GM12878 (cell line): ENCODE measurements at regions not wholly inside any gene's neighbourhood (a gene's known extent, or its start where the extent isn't known, plus 50 kb on each side); places are given as distances from the start of the nearest gene placed in this dataset.

Source experiments
- ATAC-seq: fragments of 200-7000 bp; cut with Tn5 transposase; 3 replicates; pipeline ENCODE4 v1.9.1; 2020; ENCODE audit warnings: mild to moderate bottlenecking, moderate library complexity
- BruUV-seq: library from RNA; stranded (reverse); fragments of 400-500 nt; replicated peaks from 2 replicates; lab custom pipeline; 2021; lab: Mats Ljungman, UMichigan
- CTCF ChIA-PET: fragments of 300-600 bp; sonication (Branson Sonifier 250); formaldehyde crosslinking; extraction: SDS; loops from one replicate; lab custom pipeline; 2021; ENCODE audit warnings: inconsistent platforms; lab: Yijun Ruan, JAX
- POLR2A ChIA-PET: fragments of 350-600 bp; formaldehyde crosslinking; extraction: SDS; loops from one replicate; lab custom pipeline; 2021; ENCODE audit warnings: inconsistent platforms; lab: Charles Lee
- RAD21 ChIA-PET: fragments of 300-600 bp; sonication (Branson Sonifier 250); formaldehyde crosslinking; loops from one replicate; lab custom pipeline; 2023; ENCODE audit warnings: antibody characterized with exemption; ENCODE audit not compliant: unreplicated experiment; lab: Charles Lee
- SMC1A ChIA-PET: fragments of 300-600 bp; sonication (Branson Sonifier 250); formaldehyde crosslinking; loops from one replicate; lab custom pipeline; 2023; ENCODE audit not compliant: unreplicated experiment, uncharacterized antibody; lab: Charles Lee
- DNase-seq: peaks from one replicate; pipeline ENCODE4 v3.0.0-alpha.2; 2011; ENCODE audit warnings: low read depth, low spot score
- FAIRE-seq: peaks from 3 replicates; lab custom pipeline; 2011; peaks lifted over from hg19 to GRCh38; lab: Jason Lieb, UNC
- H2AFZ ChIP-seq: 2 replicates; pipeline ENCODE4 v1.6.0; 2011; ENCODE audit warnings: low read depth, low read length, control low read depth; ENCODE audit not compliant: control insufficient read depth
- H3K27ac ChIP-seq: 2 replicates; pipeline ENCODE4 v1.5.1; 2011; ENCODE audit warnings: control low read depth; ENCODE audit not compliant: control insufficient read depth, insufficient read depth
- H3K27me3 ChIP-seq, 2 experiments: replicated peaks in 1 of 2; 2 replicates each; pipeline versions ENCODE4 v1.6.0 to v1.6.1; 2011; ENCODE audit warnings: low read length in 1 of 2; ENCODE audit not compliant: control insufficient read depth in 2 of 2, insufficient read depth in 2 of 2
- H3K36me3 ChIP-seq, 2 experiments: 2 replicates each; pipeline ENCODE4 v1.5.1; 2011; ENCODE audit warnings: low read length in 1 of 2; ENCODE audit not compliant: control insufficient read depth in 2 of 2, insufficient read depth in 2 of 2
- H3K4me1 ChIP-seq: 2 replicates; pipeline ENCODE4 v1.6.1; 2011; ENCODE audit warnings: mild to moderate bottlenecking, low read length, moderate library complexity, mixed read lengths; ENCODE audit not compliant: control insufficient read depth, insufficient read depth
- H3K4me2 ChIP-seq: 2 replicates; pipeline ENCODE4 v1.6.0; 2011; ENCODE audit warnings: control low read depth; ENCODE audit not compliant: control insufficient read depth, insufficient read depth
- H3K4me3 ChIP-seq: fragments of 200-600 bp; sonication (generic); 2 replicates; pipeline ENCODE4 v1.5.1; 2016
- H3K79me2 ChIP-seq: 2 replicates; pipeline ENCODE4 v1.6.0; 2011; ENCODE audit warnings: low read length; ENCODE audit not compliant: control insufficient read depth, insufficient read depth
- H3K9ac ChIP-seq: 2 replicates; pipeline ENCODE4 v1.8.0; 2011; ENCODE audit warnings: low read length, control low read depth, mixed read lengths; ENCODE audit not compliant: control insufficient read depth, insufficient read depth
- H3K9me3 ChIP-seq: replicated peaks from 3 replicates; pipeline ENCODE4 v1.5.1; 2011; ENCODE audit warnings: mild to moderate bottlenecking, low read length; ENCODE audit not compliant: control insufficient read depth, insufficient read depth
- H4K20me1 ChIP-seq: 2 replicates; pipeline ENCODE4 v1.6.0; 2011; ENCODE audit not compliant: control insufficient read depth, insufficient read depth
- ASH2L ChIP-seq: fragments of 300-600, 200-600 bp; sonication (generic); IDR thresholded peaks from 2 replicates; pipeline ENCODE4 v1.6.1; 2017; ENCODE audit warnings: low read depth, mild to moderate bottlenecking, borderline replicate concordance
- ATF7 ChIP-seq: fragments of 450-650 bp; IDR thresholded peaks from 2 replicates; pipeline ENCODE4 v1.6.1; 2016; ENCODE audit warnings: low read depth, mild to moderate bottlenecking
- BRCA1 ChIP-seq: IDR thresholded peaks from 2 replicates; pipeline ENCODE4 v1.6.1; 2011; ENCODE audit warnings: low read depth, low read length, improper control_type of control experiment
- LARP7 ChIP-seq: fragments of 450-650 bp; IDR thresholded peaks from 2 replicates; pipeline ENCODE4 v1.6.1; 2017; ENCODE audit warnings: mild to moderate bottlenecking
- MTA3 ChIP-seq: IDR thresholded peaks from 2 replicates; pipeline ENCODE4 v1.6.1; 2012; ENCODE audit warnings: low read length, inconsistent platforms, borderline replicate concordance
- POU2F2 ChIP-seq: IDR thresholded peaks from 3 replicates; pipeline ENCODE4 v1.6.1; 2011; ENCODE audit warnings: low read depth, mild to moderate bottlenecking, low read length, borderline replicate concordance
- ZNF274 ChIP-seq: IDR thresholded peaks from one replicate; pipeline ENCODE4 v1.8.0; 2011; ENCODE audit not compliant: insufficient read length, insufficient read depth
- WGBS: methylation state at CpG from one replicate; pipeline ENCODE4 v1.1.6; 2016; ENCODE audit warnings: low lambda C conversion rate; ENCODE audit not compliant: insufficient replicate concordance, insufficient coverage; ENCODE audit errors: missing lambda C conversion rate; 5-methylcytosine and 5-hydroxymethylcytosine counted together
- in situ Hi-C: fragments of 300-500 bp; cut with MboI; formaldehyde crosslinking; loops from 9 replicates; pipeline ENCODE4 v1.14.3; 2018; ENCODE audit warnings: mixed read lengths
- intact Hi-C: fragments of 100-400 bp; cut with micrococcal nuclease; formaldehyde crosslinking; loops from one replicate; pipeline ENCODE4 v1.14.2; 2022; ENCODE audit not compliant: unreplicated experiment
- TF ChIP-seq, protein P1 (sequence below): fragments of 450-650 bp; IDR thresholded peaks from 2 replicates; pipeline ENCODE4 v1.6.1; 2017; ENCODE audit warnings: mild to moderate bottlenecking, moderate library complexity
- TF ChIP-seq, protein P2 (sequence below): IDR thresholded peaks from 2 replicates; pipeline ENCODE4 v1.6.1; 2012; ENCODE audit warnings: improper control_type of control experiment, low read depth, low read length; ENCODE audit not compliant: insufficient replicate concordance
- TF ChIP-seq, protein P3 (sequence below): fragments of 450-650 bp; IDR thresholded peaks from 2 replicates; pipeline ENCODE4 v1.6.1; 2018; ENCODE audit warnings: borderline replicate concordance, mild to moderate bottlenecking; ENCODE audit not compliant: partially characterized antibody

GRCh38 chr19:29320086-29320485, 107.1 kb upstream of the UQCRFS1 start (continued):
- TF ChIP-seq LARP7 = no peak
- TF ChIP-seq, protein P1, sequence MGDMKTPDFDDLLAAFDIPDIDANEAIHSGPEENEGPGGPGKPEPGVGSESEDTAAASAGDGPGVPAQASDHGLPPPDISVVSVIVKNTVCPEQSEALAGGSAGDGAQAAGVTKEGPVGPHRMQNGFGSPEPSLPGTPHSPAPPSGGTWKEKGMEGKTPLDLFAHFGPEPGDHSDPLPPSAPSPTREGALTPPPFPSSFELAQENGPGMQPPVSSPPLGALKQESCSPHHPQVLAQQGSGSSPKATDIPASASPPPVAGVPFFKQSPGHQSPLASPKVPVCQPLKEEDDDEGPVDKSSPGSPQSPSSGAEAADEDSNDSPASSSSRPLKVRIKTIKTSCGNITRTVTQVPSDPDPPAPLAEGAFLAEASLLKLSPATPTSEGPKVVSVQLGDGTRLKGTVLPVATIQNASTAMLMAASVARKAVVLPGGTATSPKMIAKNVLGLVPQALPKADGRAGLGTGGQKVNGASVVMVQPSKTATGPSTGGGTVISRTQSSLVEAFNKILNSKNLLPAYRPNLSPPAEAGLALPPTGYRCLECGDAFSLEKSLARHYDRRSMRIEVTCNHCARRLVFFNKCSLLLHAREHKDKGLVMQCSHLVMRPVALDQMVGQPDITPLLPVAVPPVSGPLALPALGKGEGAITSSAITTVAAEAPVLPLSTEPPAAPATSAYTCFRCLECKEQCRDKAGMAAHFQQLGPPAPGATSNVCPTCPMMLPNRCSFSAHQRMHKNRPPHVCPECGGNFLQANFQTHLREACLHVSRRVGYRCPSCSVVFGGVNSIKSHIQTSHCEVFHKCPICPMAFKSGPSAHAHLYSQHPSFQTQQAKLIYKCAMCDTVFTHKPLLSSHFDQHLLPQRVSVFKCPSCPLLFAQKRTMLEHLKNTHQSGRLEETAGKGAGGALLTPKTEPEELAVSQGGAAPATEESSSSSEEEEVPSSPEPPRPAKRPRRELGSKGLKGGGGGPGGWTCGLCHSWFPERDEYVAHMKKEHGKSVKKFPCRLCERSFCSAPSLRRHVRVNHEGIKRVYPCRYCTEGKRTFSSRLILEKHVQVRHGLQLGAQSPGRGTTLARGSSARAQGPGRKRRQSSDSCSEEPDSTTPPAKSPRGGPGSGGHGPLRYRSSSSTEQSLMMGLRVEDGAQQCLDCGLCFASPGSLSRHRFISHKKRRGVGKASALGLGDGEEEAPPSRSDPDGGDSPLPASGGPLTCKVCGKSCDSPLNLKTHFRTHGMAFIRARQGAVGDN = no peak
- no peak for TF ChIP-seq ASH2L
- no peak for TF ChIP-seq ZNF274
- TF ChIP-seq, all 136 proteins: peak for 0

DNA sequence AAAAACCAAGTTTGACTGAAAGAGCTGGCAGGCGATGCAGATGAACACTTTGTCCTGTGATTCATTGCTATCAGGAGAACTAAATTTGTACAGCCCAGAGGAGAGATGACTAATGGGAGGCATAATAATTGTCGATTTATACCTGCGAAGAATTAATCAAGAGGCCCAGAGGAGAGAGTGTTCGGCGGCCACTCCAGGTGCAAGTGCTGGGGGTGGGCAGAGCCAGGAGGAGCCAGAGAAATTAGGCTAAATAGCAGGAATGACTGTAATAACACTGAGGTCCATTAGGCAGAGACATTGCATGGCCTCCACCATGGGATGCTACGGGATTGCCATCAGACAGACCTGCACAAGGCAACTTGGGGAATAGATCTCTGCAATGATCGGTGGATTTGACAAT, 107.7 kb upstream of the UQCRFS1 start:
- H3K4me2 ChIP-seq = no peak overlapping the region
- in situ Hi-C loops (no loop called here), intact Hi-C loops (no loop called here)
- DNase-seq = no peak
- RAD21 ChIA-PET = no interaction called here
- no peak overlapping the region for H2AFZ ChIP-seq
- POLR2A ChIA-PET = no interaction called here
- BruUV-seq = no TSS peak
- H3K9me3 ChIP-seq = no peaks in the 10 kb centered on the region
- no peaks in the 10 kb centered on the region for H3K79me2 ChIP-seq
- no peak for TF ChIP-seq BRCA1
- TF ChIP-seq, protein P2, sequence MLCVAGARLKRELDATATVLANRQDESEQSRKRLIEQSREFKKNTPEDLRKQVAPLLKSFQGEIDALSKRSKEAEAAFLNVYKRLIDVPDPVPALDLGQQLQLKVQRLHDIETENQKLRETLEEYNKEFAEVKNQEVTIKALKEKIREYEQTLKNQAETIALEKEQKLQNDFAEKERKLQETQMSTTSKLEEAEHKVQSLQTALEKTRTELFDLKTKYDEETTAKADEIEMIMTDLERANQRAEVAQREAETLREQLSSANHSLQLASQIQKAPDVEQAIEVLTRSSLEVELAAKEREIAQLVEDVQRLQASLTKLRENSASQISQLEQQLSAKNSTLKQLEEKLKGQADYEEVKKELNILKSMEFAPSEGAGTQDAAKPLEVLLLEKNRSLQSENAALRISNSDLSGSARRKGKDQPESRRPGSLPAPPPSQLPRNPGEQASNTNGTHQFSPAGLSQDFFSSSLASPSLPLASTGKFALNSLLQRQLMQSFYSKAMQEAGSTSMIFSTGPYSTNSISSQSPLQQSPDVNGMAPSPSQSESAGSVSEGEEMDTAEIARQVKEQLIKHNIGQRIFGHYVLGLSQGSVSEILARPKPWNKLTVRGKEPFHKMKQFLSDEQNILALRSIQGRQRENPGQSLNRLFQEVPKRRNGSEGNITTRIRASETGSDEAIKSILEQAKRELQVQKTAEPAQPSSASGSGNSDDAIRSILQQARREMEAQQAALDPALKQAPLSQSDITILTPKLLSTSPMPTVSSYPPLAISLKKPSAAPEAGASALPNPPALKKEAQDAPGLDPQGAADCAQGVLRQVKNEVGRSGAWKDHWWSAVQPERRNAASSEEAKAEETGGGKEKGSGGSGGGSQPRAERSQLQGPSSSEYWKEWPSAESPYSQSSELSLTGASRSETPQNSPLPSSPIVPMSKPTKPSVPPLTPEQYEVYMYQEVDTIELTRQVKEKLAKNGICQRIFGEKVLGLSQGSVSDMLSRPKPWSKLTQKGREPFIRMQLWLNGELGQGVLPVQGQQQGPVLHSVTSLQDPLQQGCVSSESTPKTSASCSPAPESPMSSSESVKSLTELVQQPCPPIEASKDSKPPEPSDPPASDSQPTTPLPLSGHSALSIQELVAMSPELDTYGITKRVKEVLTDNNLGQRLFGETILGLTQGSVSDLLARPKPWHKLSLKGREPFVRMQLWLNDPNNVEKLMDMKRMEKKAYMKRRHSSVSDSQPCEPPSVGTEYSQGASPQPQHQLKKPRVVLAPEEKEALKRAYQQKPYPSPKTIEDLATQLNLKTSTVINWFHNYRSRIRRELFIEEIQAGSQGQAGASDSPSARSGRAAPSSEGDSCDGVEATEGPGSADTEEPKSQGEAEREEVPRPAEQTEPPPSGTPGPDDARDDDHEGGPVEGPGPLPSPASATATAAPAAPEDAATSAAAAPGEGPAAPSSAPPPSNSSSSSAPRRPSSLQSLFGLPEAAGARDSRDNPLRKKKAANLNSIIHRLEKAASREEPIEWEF = no peak
- TF ChIP-seq POU2F2 = no peak
- TF ChIP-seq, protein P3, sequence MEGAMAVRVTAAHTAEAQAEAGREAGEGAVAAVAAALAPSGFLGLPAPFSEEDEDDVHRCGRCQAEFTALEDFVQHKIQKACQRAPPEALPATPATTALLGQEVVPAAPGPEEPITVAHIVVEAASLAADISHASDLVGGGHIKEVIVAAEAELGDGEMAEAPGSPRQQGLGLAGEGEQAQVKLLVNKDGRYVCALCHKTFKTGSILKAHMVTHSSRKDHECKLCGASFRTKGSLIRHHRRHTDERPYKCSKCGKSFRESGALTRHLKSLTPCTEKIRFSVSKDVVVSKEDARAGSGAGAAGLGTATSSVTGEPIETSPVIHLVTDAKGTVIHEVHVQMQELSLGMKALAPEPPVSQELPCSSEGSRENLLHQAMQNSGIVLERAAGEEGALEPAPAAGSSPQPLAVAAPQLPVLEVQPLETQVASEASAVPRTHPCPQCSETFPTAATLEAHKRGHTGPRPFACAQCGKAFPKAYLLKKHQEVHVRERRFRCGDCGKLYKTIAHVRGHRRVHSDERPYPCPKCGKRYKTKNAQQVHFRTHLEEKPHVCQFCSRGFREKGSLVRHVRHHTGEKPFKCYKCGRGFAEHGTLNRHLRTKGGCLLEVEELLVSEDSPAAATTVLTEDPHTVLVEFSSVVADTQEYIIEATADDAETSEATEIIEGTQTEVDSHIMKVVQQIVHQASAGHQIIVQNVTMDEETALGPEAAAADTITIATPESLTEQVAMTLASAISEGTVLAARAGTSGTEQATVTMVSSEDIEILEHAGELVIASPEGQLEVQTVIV = no peak
- no peak for TF ChIP-seq ATF7
- no peak for TF ChIP-seq MTA3
- TF ChIP-seq, all 136 proteins: peak for 0
- CTCF ChIA-PET = no interaction called here
- no peaks in the 10 kb centered on the region for H3K36me3 ChIP-seq
- H3K4me1 ChIP-seq = no peaks in the 10 kb centered on the region
- ATAC-seq (no peak), FAIRE-seq (no peak)
- WGBS = 31% methylated on average over 7 of the region's 7 CpGs
- H4K20me1 ChIP-seq = no peaks in the 10 kb centered on the region
- no peaks in the 10 kb centered on the region for H3K27me3 ChIP-seq
- H3K27ac ChIP-seq = no peak overlapping the region
- no peak overlapping the region for H3K9ac ChIP-seq
- H3K4me3 ChIP-seq = no peak overlapping the region
- SMC1A ChIA-PET = no interaction called here
